Panc1 (cell line): ENCODE measurements at regions not wholly inside any gene's neighbourhood (a gene's known extent, or its start where the extent isn't known, plus 50 kb on each side); places are given as distances from the start of the nearest gene placed in this dataset.

Source experiments
- ATAC-seq: fragments of 200-7000 bp; cut with Tn5 transposase; 2 replicates; pipeline ENCODE4 v1.9.1; 2020; ENCODE audit warnings: mild to moderate bottlenecking, moderate library complexity
- BruUV-seq: library from RNA; stranded (reverse); fragments of 400-500 nt; replicated peaks from 2 replicates; lab custom pipeline; 2021; lab: Mats Ljungman, UMichigan
- CTCF ChIA-PET: fragments of 300-600 bp; sonication (Branson Sonifier 250); formaldehyde crosslinking; loops from one replicate; lab custom pipeline; 2022; ENCODE audit warnings: antibody characterized with exemption; lab: Charles Lee
- POLR2A ChIA-PET: fragments of 300-600 bp; sonication (Branson Sonifier 250); formaldehyde crosslinking; loops from one replicate; lab custom pipeline; 2022; ENCODE audit warnings: antibody characterized with exemption; lab: Charles Lee
- DNase-seq: peaks from one replicate; pipeline ENCODE4 v3.0.0-alpha.2; 2010; ENCODE audit warnings: low read depth, low spot score
- H3K27ac ChIP-seq: 2 replicates; pipeline ENCODE4 v1.5.1; 2011; ENCODE audit warnings: mild to moderate bottlenecking, low read length, inconsistent platforms
- H3K27me3 ChIP-seq: fragments of 200-500 bp; sonication (Bioruptor generic); 2 replicates; pipeline ENCODE4 v1.6.0; 2014; ENCODE audit warnings: low read length, inconsistent platforms; ENCODE audit not compliant: control insufficient read depth, insufficient read depth
- H3K36me3 ChIP-seq: fragments of 200-500 bp; sonication (Bioruptor generic); 2 replicates; pipeline ENCODE4 v1.5.1; 2014; ENCODE audit warnings: inconsistent platforms, mild to moderate bottlenecking, low read length, moderate library complexity; ENCODE audit not compliant: control insufficient read depth, insufficient read depth
- H3K4me1 ChIP-seq: 2 replicates; pipeline ENCODE4 v1.5.1; 2011; ENCODE audit warnings: inconsistent platforms, mild to moderate bottlenecking, low read length, moderate library complexity; ENCODE audit not compliant: control insufficient read depth, insufficient read depth
- H3K4me3 ChIP-seq, 2 experiments: 2 replicates each; pipeline ENCODE4 v1.5.1; 2011 to 2012; ENCODE audit warnings: low read depth in 2 of 2, low read length in 2 of 2, mild to moderate bottlenecking in 2 of 2, inconsistent platforms in 1 of 2, moderate library complexity in 1 of 2
- H3K9me3 ChIP-seq: fragments of 200-500 bp; sonication (Bioruptor generic); 2 replicates; pipeline ENCODE4 v1.5.1; 2014; ENCODE audit warnings: low read depth, mild to moderate bottlenecking, inconsistent platforms, low read length, moderate library complexity; ENCODE audit not compliant: control insufficient read depth, insufficient read depth
- POLR2AphosphoS5 ChIP-seq: IDR thresholded peaks from 2 replicates; pipeline ENCODE4 v1.6.1; 2012; ENCODE audit warnings: mild to moderate bottlenecking, low read depth, low read length, moderate library complexity
- REST ChIP-seq, 2 experiments: IDR thresholded peaks; 2 replicates each; pipeline ENCODE4 v1.6.1; 2011 to 2012; ENCODE audit warnings: low read depth in 2 of 2, control low read depth in 1 of 2, low read length in 1 of 2, mild to moderate bottlenecking in 1 of 2, moderate library complexity in 1 of 2; ENCODE audit not compliant: insufficient read depth in 1 of 2
- SIN3A ChIP-seq: IDR thresholded peaks from 2 replicates; pipeline ENCODE4 v1.6.1; 2012; ENCODE audit warnings: low read depth, mild to moderate bottlenecking, low read length, moderate library complexity, borderline replicate concordance; ENCODE audit not compliant: insufficient read depth
- TCF7L2 ChIP-seq: IDR thresholded peaks from 2 replicates; pipeline ENCODE4 v1.6.1; 2011; ENCODE audit warnings: mild to moderate bottlenecking, low read depth, low read length, inconsistent platforms
- in situ Hi-C: cut with HindIII; loops from 2 replicates; pipeline ENCODE4 v1.10.0; 2016; ENCODE audit warnings: low sequenced_read_pairs, low pct_unique_long_range_greater_than_20kb
- intact Hi-C: fragments of 100-400 bp; cut with micrococcal nuclease; formaldehyde crosslinking; loops from one replicate; pipeline ENCODE4 v1.10.0; 2022; ENCODE audit not compliant: unreplicated experiment
- TF ChIP-seq, protein P1 (sequence below): fragments of 450-650 bp; IDR thresholded peaks from 2 replicates; pipeline ENCODE4 v1.5.1; 2017; ENCODE audit warnings: mild to moderate bottlenecking

GRCh38 chr7:1313613-1314012 lies 80.9 kb downstream of the UNCX start:
- H3K36me3 ChIP-seq: no peaks in the 10 kb centered on the region
- TF ChIP-seq POLR2AphosphoS5 (no peak), REST (IDR thresholded peaks at IDR 0.05; ENCODE audit: insufficient read depth in 1 of 2, low read depth in 2 of 2, low read length in 1 of 2) (no peak), SIN3A (no peak), TCF7L2 (no peak)
- TF ChIP-seq, protein P1, sequence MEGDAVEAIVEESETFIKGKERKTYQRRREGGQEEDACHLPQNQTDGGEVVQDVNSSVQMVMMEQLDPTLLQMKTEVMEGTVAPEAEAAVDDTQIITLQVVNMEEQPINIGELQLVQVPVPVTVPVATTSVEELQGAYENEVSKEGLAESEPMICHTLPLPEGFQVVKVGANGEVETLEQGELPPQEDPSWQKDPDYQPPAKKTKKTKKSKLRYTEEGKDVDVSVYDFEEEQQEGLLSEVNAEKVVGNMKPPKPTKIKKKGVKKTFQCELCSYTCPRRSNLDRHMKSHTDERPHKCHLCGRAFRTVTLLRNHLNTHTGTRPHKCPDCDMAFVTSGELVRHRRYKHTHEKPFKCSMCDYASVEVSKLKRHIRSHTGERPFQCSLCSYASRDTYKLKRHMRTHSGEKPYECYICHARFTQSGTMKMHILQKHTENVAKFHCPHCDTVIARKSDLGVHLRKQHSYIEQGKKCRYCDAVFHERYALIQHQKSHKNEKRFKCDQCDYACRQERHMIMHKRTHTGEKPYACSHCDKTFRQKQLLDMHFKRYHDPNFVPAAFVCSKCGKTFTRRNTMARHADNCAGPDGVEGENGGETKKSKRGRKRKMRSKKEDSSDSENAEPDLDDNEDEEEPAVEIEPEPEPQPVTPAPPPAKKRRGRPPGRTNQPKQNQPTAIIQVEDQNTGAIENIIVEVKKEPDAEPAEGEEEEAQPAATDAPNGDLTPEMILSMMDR: no peak
- no TSS peak for BruUV-seq
- ChIA-PET POLR2A (no interaction called here), CTCF (no interaction called here)
- H3K27ac ChIP-seq: no peak overlapping the region
- H3K9me3 ChIP-seq: no peaks in the 10 kb centered on the region
- DNase-seq (no peak), ATAC-seq (no peak)
- in situ Hi-C loops (no loop called here), intact Hi-C loops (no loop called here)
- H3K4me1 ChIP-seq: no peaks in the 10 kb centered on the region
- no peak overlapping the region for H3K4me3 ChIP-seq
- no peaks in the 10 kb centered on the region for H3K27me3 ChIP-seq

GRCh38 chr7:1314021-1314907 lies 81.6 kb downstream of the UNCX start:
- CTCF ChIA-PET: no interaction called here
- TF ChIP-seq, protein P1: no peak
- no peak for TF ChIP-seq SIN3A
- no peak for TF ChIP-seq POLR2AphosphoS5
- no peak for TF ChIP-seq REST (IDR thresholded peaks at IDR 0.05; ENCODE audit: insufficient read depth in 1 of 2, low read depth in 2 of 2, low read length in 1 of 2)
- TF ChIP-seq TCF7L2: no peak
- in situ Hi-C loops: no loop called here
- Histone ChIP-seq H3K4me3 (no peak overlapping the region), H3K36me3 (no peaks in the 10 kb centered on the region), H3K9me3 (no peaks in the 10 kb centered on the region), H3K4me1 (no peaks in the 10 kb centered on the region), H3K27me3 (no peaks in the 10 kb centered on the region), H3K27ac (no peak overlapping the region)
- intact Hi-C loops: no loop called here
- POLR2A ChIA-PET: no interaction called here
- DNase-seq (no peak), ATAC-seq (no peak)
- BruUV-seq: no TSS peak
